ENCODE measurements at regions not wholly inside any gene's neighbourhood (a gene's known extent, or its start where the extent isn't known, plus 50 kb on each side); places are given as distances from the start of the nearest gene placed in this dataset.

DNA sequence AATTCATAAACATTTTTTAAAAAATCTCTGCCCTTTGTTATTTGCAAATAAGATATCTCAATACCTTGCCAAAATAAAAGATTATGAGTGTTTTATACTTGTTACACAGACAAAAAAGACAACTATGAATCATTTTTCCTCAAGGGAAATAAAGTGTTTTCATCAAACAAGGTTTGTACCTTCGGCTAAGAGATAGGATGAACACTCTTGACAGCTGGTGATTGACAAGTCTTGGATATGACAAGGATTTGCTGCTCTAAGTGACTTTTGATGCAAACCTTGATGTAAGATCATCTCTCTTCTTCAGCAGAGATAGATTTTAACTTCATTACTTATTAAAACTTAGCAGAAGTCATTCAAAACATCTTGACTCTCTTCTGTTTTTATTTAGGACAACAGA, 514.3 kb upstream of the IRAK1BP1 start:
- TF ChIP-seq ATF3 (IDR thresholded peaks at IDR 0.05) = no peak
- DNase-seq (ENCODE audit: low spot score) = no peak
- H3K36me3 ChIP-seq (ENCODE audit: control insufficient read depth in 4 of 4, insufficient read depth in 3 of 4, low read depth in 1 of 4, low read length in 3 of 4) = no peaks in the 10 kb centered on the region
- WGBS = 70% methylated on average over 1 of the region's 1 CpG
- no peaks in the 10 kb centered on the region for H3K4me1 ChIP-seq (ENCODE audit: control insufficient read depth in 4 of 4, insufficient read depth in 4 of 4, low read length in 3 of 4)
- no peaks in the 10 kb centered on the region for H3K27me3 ChIP-seq (ENCODE audit: control insufficient read depth in 4 of 4, insufficient read depth in 4 of 4, low read length in 3 of 4)
- H3K9me3 ChIP-seq (ENCODE audit: control insufficient read depth in 4 of 4, low read length in 3 of 4) = no peaks in the 10 kb centered on the region
- no peak overlapping the region for H3K27ac ChIP-seq (ENCODE audit: low read depth in 1 of 2, low read length in 2 of 2)
- no peak overlapping the region for H3K9ac ChIP-seq (ENCODE audit: low read depth in 1 of 2, low read length in 2 of 2)
- H3K4me3 ChIP-seq (ENCODE audit: low read depth in 1 of 3, low read length in 3 of 3) = no peak overlapping the region

GRCh38 chr6:78363688-78364087, 503.7 kb upstream of the IRAK1BP1 start:
- Histone ChIP-seq H3K36me3 (ENCODE audit: control insufficient read depth in 4 of 4, insufficient read depth in 3 of 4, low read depth in 1 of 4, low read length in 3 of 4) (no peaks in the 10 kb centered on the region), H3K27ac (ENCODE audit: low read depth in 1 of 2, low read length in 2 of 2) (no peak overlapping the region), H3K9me3 (ENCODE audit: control insufficient read depth in 4 of 4, low read length in 3 of 4) (no peaks in the 10 kb centered on the region), H3K9ac (ENCODE audit: low read depth in 1 of 2, low read length in 2 of 2) (no peak overlapping the region), H3K4me1 (ENCODE audit: control insufficient read depth in 4 of 4, insufficient read depth in 4 of 4, low read length in 3 of 4) (no peaks in the 10 kb centered on the region), H3K4me3 (ENCODE audit: low read depth in 1 of 3, low read length in 3 of 3) (no peak overlapping the region), H3K27me3 (ENCODE audit: control insufficient read depth in 4 of 4, insufficient read depth in 4 of 4, low read length in 3 of 4) (no peaks in the 10 kb centered on the region)
- TF ChIP-seq EGR1 (IDR thresholded peaks at IDR 0.05; ENCODE audit: low read depth in 2 of 2) (no peak), TAF1 (conservative IDR thresholded peaks at IDR 0.05) (no peak), HNF4G (IDR thresholded peaks at IDR 0.05) (no peak), FOXA2 (IDR thresholded peaks at IDR 0.05) (no peak), REST (IDR thresholded peaks at IDR 0.05) (no peak), CTCF (IDR thresholded peaks at IDR 0.05; ENCODE audit: low read depth, low read length, missing input control) (no peak)
- no peak for DNase-seq (ENCODE audit: low spot score)

GRCh38 chr6:78365473-78365872, 501.9 kb upstream of the IRAK1BP1 start:
- Histone ChIP-seq H3K4me3 (ENCODE audit: low read depth in 1 of 3, low read length in 3 of 3) (no peak overlapping the region), H3K27me3 (ENCODE audit: control insufficient read depth in 4 of 4, insufficient read depth in 4 of 4, low read length in 3 of 4) (no peaks in the 10 kb centered on the region), H3K9me3 (ENCODE audit: control insufficient read depth in 4 of 4, low read length in 3 of 4) (no peaks in the 10 kb centered on the region), H3K4me1 (ENCODE audit: control insufficient read depth in 4 of 4, insufficient read depth in 4 of 4, low read length in 3 of 4) (no peaks in the 10 kb centered on the region), H3K27ac (ENCODE audit: low read depth in 1 of 2, low read length in 2 of 2) (no peak overlapping the region), H3K36me3 (ENCODE audit: control insufficient read depth in 4 of 4, insufficient read depth in 3 of 4, low read depth in 1 of 4, low read length in 3 of 4) (no peaks in the 10 kb centered on the region), H3K9ac (ENCODE audit: low read depth in 1 of 2, low read length in 2 of 2) (no peak overlapping the region)
- no peak for DNase-seq (ENCODE audit: low spot score)
- 83% methylated on average over 4 of the region's 4 CpGs for WGBS
- TF ChIP-seq FOXA2 (IDR thresholded peaks at IDR 0.05) = no peak
- TF ChIP-seq SP1 (IDR thresholded peaks at IDR 0.05) = no peak
- TF ChIP-seq HNF4A (conservative IDR thresholded peaks at IDR 0.05) = no peak
- no peak for TF ChIP-seq HNF4G (IDR thresholded peaks at IDR 0.05)
- no peak for TF ChIP-seq FOXA1 (IDR thresholded peaks at IDR 0.05)
- TF ChIP-seq REST (IDR thresholded peaks at IDR 0.05) = no peak
- no peak for TF ChIP-seq ATF3 (IDR thresholded peaks at IDR 0.05)
- TF ChIP-seq, protein P1, sequence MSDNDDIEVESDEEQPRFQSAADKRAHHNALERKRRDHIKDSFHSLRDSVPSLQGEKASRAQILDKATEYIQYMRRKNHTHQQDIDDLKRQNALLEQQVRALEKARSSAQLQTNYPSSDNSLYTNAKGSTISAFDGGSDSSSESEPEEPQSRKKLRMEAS (IDR thresholded peaks at IDR 0.05) = no peak
- TF ChIP-seq, protein P2, sequence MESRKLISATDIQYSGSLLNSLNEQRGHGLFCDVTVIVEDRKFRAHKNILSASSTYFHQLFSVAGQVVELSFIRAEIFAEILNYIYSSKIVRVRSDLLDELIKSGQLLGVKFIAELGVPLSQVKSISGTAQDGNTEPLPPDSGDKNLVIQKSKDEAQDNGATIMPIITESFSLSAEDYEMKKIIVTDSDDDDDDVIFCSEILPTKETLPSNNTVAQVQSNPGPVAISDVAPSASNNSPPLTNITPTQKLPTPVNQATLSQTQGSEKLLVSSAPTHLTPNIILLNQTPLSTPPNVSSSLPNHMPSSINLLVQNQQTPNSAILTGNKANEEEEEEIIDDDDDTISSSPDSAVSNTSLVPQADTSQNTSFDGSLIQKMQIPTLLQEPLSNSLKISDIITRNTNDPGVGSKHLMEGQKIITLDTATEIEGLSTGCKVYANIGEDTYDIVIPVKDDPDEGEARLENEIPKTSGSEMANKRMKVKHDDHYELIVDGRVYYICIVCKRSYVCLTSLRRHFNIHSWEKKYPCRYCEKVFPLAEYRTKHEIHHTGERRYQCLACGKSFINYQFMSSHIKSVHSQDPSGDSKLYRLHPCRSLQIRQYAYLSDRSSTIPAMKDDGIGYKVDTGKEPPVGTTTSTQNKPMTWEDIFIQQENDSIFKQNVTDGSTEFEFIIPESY (IDR thresholded peaks at IDR 0.05) = no peak
- no peak for TF ChIP-seq TAF1 (conservative IDR thresholded peaks at IDR 0.05)
- TF ChIP-seq CTCF (IDR thresholded peaks at IDR 0.05; ENCODE audit: low read depth, low read length, missing input control) = no peak
